Superior temporal gyrus (tissue), 1 donor: ENCODE measurements at regions not wholly inside any gene's neighbourhood (a gene's known extent, or its start where the extent isn't known, plus 50 kb on each side); places are given as distances from the start of the nearest gene placed in this dataset.

Source experiments
- DNase-seq: peaks from one replicate; pipeline ENCODE4 v3.0.0-alpha.2; 2016; ENCODE audit errors: extremely low spot score

- DNase-seq = no peak
Observed at GRCh38 chr10:117424883-117425649, 49.8 kb upstream of the PDZD8 start.
